ENCODE measurements at regions not wholly inside any gene's neighbourhood (a gene's known extent, or its start where the extent isn't known, plus 50 kb on each side); places are given as distances from the start of the nearest gene placed in this dataset.

GRCh38 chr1:229159668-229160544 is 111.0 kb upstream of the RAB4A start:
- TF ChIP-seq ZNF274 (IDR thresholded peaks at IDR 0.05; ENCODE audit: low read depth, low read length) (no peak), SUZ12 (IDR thresholded peaks at IDR 0.05; ENCODE audit: extremely low read depth, insufficient read depth, insufficient read length) (no peak)

Measured in NT2/D1 (cell line).